SU-DHL-6 (cell line): ENCODE measurements at regions not wholly inside any gene's neighbourhood (a gene's known extent, or its start where the extent isn't known, plus 50 kb on each side); places are given as distances from the start of the nearest gene placed in this dataset.

ENCODE experiments used
- H2AFZ ChIP-seq: fragments of 200-600 bp; sonication (generic); 2 replicates; pipeline ENCODE4 v1.6.1; 2014; ENCODE audit warnings: low read depth, mild to moderate bottlenecking, moderate library complexity, mixed read lengths, antibody characterized with exemption, low read length; ENCODE audit not compliant: severe bottlenecking
- H3F3A ChIP-seq: fragments of 200-600 bp; shearing (Covaris generic); 2 replicates; pipeline ENCODE4 v1.6.0; 2016; ENCODE audit warnings: antibody characterized with exemption, mild to moderate bottlenecking; ENCODE audit not compliant: insufficient read depth
- H3K27ac ChIP-seq: fragments of 200-600 bp; sonication (generic); 2 replicates; pipeline ENCODE4 v1.5.1; 2016; ENCODE audit warnings: low read depth, mild to moderate bottlenecking, low read length, moderate library complexity, mixed read lengths
- H3K27me3 ChIP-seq: fragments of 200-600 bp; sonication (generic), shearing (Covaris generic); 2 replicates; pipeline ENCODE4 v1.6.0; 2014; ENCODE audit warnings: mild to moderate bottlenecking, low read length
- H3K36me3 ChIP-seq: fragments of 200-600 bp; sonication (generic); 2 replicates; pipeline ENCODE4 v1.6.1; 2014; ENCODE audit warnings: mild to moderate bottlenecking, low read length, mixed read lengths
- H3K4me2 ChIP-seq: fragments of 300-600, 200-600 bp; shearing (Covaris generic), sonication (generic); 2 replicates; pipeline ENCODE4 v1.6.0; 2014; ENCODE audit warnings: low read length, low read depth, mild to moderate bottlenecking; ENCODE audit not compliant: poor library complexity, severe bottlenecking
- H3K4me3 ChIP-seq: fragments of 200-600 bp; sonication (generic); 2 replicates; pipeline ENCODE4 v1.5.1; 2014; ENCODE audit warnings: antibody characterized with exemption, low read length, mild to moderate bottlenecking, mixed read lengths; ENCODE audit not compliant: insufficient read depth, poor library complexity, severe bottlenecking
- H3K79me2 ChIP-seq: fragments of 200-600 bp; sonication (generic); 2 replicates; pipeline ENCODE4 v1.6.1; 2014; ENCODE audit warnings: mild to moderate bottlenecking, low read length, moderate library complexity; ENCODE audit not compliant: insufficient read depth
- H3K9ac ChIP-seq: fragments of 200-600 bp; sonication (generic); 2 replicates; pipeline ENCODE4 v1.7.0; 2014; ENCODE audit warnings: mild to moderate bottlenecking, low read length
- H3K9me2 ChIP-seq: fragments of 200-600 bp; sonication (generic); replicated peaks from 2 replicates; pipeline ENCODE4 v1.6.1; 2014; ENCODE audit warnings: low read length; ENCODE audit not compliant: insufficient read depth
- H3K9me3 ChIP-seq: fragments of 200-600 bp; sonication (generic); 2 replicates; pipeline ENCODE4 v1.6.1; 2014; ENCODE audit warnings: low read length, mixed read lengths; ENCODE audit not compliant: insufficient read depth
- H4K20me1 ChIP-seq: fragments of 200-600 bp; sonication (generic); 2 replicates; pipeline ENCODE4 v1.6.1; 2014; ENCODE audit warnings: low read depth, mild to moderate bottlenecking, antibody characterized with exemption, low read length, moderate library complexity, mixed read lengths
- CTCF ChIP-seq: fragments of 200-600 bp; sonication (generic); IDR thresholded peaks from one replicate; pipeline ENCODE4 v1.5.1; 2017; ENCODE audit warnings: antibody characterized with exemption, mild to moderate bottlenecking, low read length, moderate library complexity; ENCODE audit not compliant: insufficient read depth, poor library complexity, severe bottlenecking
- EZH2phosphoT487 ChIP-seq: fragments of 200-600 bp; sonication (generic), shearing (Covaris generic); conservative IDR thresholded peaks from 2 replicates; pipeline ENCODE4 v1.6.1; 2018; ENCODE audit warnings: mild to moderate bottlenecking, antibody characterized with exemption, low read length, moderate library complexity, mixed read lengths

GRCh38 chr16:17612336-17612735 is 141.6 kb upstream of the XYLT1 start:
- H3F3A ChIP-seq = no peaks in the 10 kb centered on the region
- no peaks in the 10 kb centered on the region for H3K36me3 ChIP-seq
- no peaks in the 10 kb centered on the region for H3K79me2 ChIP-seq
- TF ChIP-seq CTCF = no peak
- no peak for TF ChIP-seq EZH2phosphoT487
- no peaks in the 10 kb centered on the region for H3K27me3 ChIP-seq
- no peaks in the 10 kb centered on the region for H3K9me3 ChIP-seq
- no peak overlapping the region for H2AFZ ChIP-seq
- no peak overlapping the region for H3K4me3 ChIP-seq
- H3K9me2 ChIP-seq = no peaks in the 10 kb centered on the region
- no peak overlapping the region for H3K27ac ChIP-seq
- no peak overlapping the region for H3K4me2 ChIP-seq
- H3K9ac ChIP-seq = no peak overlapping the region
- H4K20me1 ChIP-seq = no peaks in the 10 kb centered on the region

- Histone ChIP-seq H4K20me1 (no peaks in the 10 kb centered on the region), H3K27me3 (no peaks in the 10 kb centered on the region), H3K79me2 (no peaks in the 10 kb centered on the region), H3K9me3 (no peaks in the 10 kb centered on the region), H3K4me2 (no peak overlapping the region), H3K4me3 (no peak overlapping the region), H3F3A (no peaks in the 10 kb centered on the region), H3K27ac (no peak overlapping the region), H3K36me3 (no peaks in the 10 kb centered on the region), H3K9me2 (no peaks in the 10 kb centered on the region), H3K9ac (no peak overlapping the region), H2AFZ (no peak overlapping the region)
- no peak for TF ChIP-seq CTCF
- no peak for TF ChIP-seq EZH2phosphoT487
Measured at GRCh38 chr16:17607609-17608008, 136.8 kb upstream of the XYLT1 start.

GRCh38 chr16:17607075-17607509 is 136.3 kb upstream of the XYLT1 start:
- Histone ChIP-seq H3K9me2 (no peaks in the 10 kb centered on the region), H4K20me1 (no peaks in the 10 kb centered on the region), H3F3A (no peaks in the 10 kb centered on the region), H3K4me2 (no peak overlapping the region), H2AFZ (no peak overlapping the region), H3K79me2 (no peaks in the 10 kb centered on the region), H3K36me3 (no peaks in the 10 kb centered on the region), H3K9me3 (no peaks in the 10 kb centered on the region), H3K27me3 (no peaks in the 10 kb centered on the region), H3K27ac (no peak overlapping the region), H3K9ac (no peak overlapping the region), H3K4me3 (no peak overlapping the region)
- TF ChIP-seq EZH2phosphoT487 (no peak), CTCF (no peak)

- TF ChIP-seq CTCF = no peak
- TF ChIP-seq EZH2phosphoT487 = no peak
Measured at GRCh38 chr16:17606460-17606859, 135.7 kb upstream of the XYLT1 start.

More at GRCh38 chr16:17606460-17606859, 135.7 kb upstream of the XYLT1 start:
- no peaks in the 10 kb centered on the region for H3K27me3 ChIP-seq
- no peaks in the 10 kb centered on the region for H3K79me2 ChIP-seq
- no peak overlapping the region for H3K4me3 ChIP-seq
- no peaks in the 10 kb centered on the region for H3K9me3 ChIP-seq
- H3K36me3 ChIP-seq = no peaks in the 10 kb centered on the region
- no peak overlapping the region for H3K4me2 ChIP-seq
- no peaks in the 10 kb centered on the region for H4K20me1 ChIP-seq
- H3F3A ChIP-seq = no peaks in the 10 kb centered on the region
- H2AFZ ChIP-seq = no peak overlapping the region
- no peak overlapping the region for H3K9ac ChIP-seq
- no peak overlapping the region for H3K27ac ChIP-seq
- no peaks in the 10 kb centered on the region for H3K9me2 ChIP-seq
